MCF 10A (cell line): ENCODE measurements at regions not wholly inside any gene's neighbourhood (a gene's known extent, or its start where the extent isn't known, plus 50 kb on each side); places are given as distances from the start of the nearest gene placed in this dataset.

ENCODE experiments used
- BruUV-seq: library from RNA; stranded (reverse); fragments of 400-500 nt; replicated peaks from 2 replicates; lab custom pipeline; 2021; lab: Mats Ljungman, UMichigan
- CTCF ChIA-PET: fragments of 300-600 bp; sonication (Branson Sonifier 250); formaldehyde crosslinking; extraction: SDS; loops from one replicate; lab custom pipeline; 2021; ENCODE audit warnings: antibody characterized with exemption, inconsistent platforms; lab: Yijun Ruan, JAX
- POLR2A ChIA-PET: fragments of 300-600, 350-650 bp; sonication (Branson Sonifier 250); formaldehyde crosslinking; extraction: SDS; loops from one replicate; lab custom pipeline; 2020; ENCODE audit warnings: antibody characterized with exemption, inconsistent platforms; lab: Yijun Ruan, JAX
- DNase-seq: peaks from one replicate; pipeline ENCODE4 v3.0.0-alpha.2; 2018; ENCODE audit not compliant: unreplicated experiment
- H3K27ac Mint-ChIP-seq: one replicate; pipeline ENCODE4 v1.8.0; 2022; ENCODE audit warnings: mild to moderate bottlenecking, low read depth, mixed read lengths; ENCODE audit not compliant: unreplicated experiment
- H3K27me3 Mint-ChIP-seq: one replicate; pipeline ENCODE4 v1.8.0; 2022; ENCODE audit warnings: mixed read lengths; ENCODE audit not compliant: insufficient read depth, unreplicated experiment
- H3K36me3 Mint-ChIP-seq: one replicate; pipeline ENCODE4 v1.8.0; 2022; ENCODE audit warnings: mild to moderate bottlenecking, moderate library complexity, mixed read lengths; ENCODE audit not compliant: insufficient read depth, unreplicated experiment
- H3K4me1 Mint-ChIP-seq: one replicate; pipeline ENCODE4 v1.8.0; 2022; ENCODE audit warnings: mixed read lengths; ENCODE audit not compliant: insufficient read depth, unreplicated experiment
- H3K4me3 Mint-ChIP-seq: one replicate; pipeline ENCODE4 v1.8.0; 2022; ENCODE audit warnings: mild to moderate bottlenecking, moderate library complexity, mixed read lengths; ENCODE audit not compliant: unreplicated experiment
- H3K9me3 Mint-ChIP-seq: one replicate; pipeline ENCODE4 v1.8.0; 2022; ENCODE audit warnings: mixed read lengths; ENCODE audit not compliant: unreplicated experiment
- CTCF ChIP-seq: fragments of 200-600 bp; IDR thresholded peaks from one replicate; pipeline ENCODE4 v1.8.0; 2022; ENCODE audit warnings: antibody characterized with exemption, mild to moderate bottlenecking; ENCODE audit not compliant: unreplicated experiment
- intact Hi-C: fragments of 100-400 bp; cut with micrococcal nuclease; formaldehyde crosslinking; loops from 2 replicates; pipeline ENCODE4 v1.14.1; 2022

DNA sequence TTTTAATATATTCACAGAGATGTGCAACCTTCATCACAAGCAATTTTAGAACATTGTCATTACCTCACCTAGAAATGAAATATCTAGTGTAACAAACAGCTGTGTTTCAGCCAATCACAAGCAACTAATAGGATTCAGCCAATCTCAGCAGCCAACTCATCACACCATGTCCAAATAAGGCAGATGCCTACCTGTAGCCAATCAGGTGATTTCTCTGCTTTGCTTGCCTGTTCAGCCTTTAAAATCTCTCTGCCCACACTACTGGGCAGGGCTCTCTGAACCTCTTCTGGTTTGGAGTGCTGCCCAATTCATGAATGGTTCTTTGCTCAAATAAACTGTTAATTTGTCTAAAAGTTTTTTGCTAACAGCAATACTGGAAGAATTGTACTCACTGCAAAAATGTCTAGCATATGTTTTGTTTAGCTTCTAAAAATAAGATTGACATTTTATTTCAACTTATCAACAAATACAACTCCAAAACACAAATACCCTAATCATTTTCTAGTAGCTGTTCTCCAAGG is 52.4 kb upstream of the IGFBP7 start:
- intact Hi-C loops, result loop anchor here (1.0 to 10.0 kb wide), 5 partner anchors 124 to 1082 kb away; no protein-coding TSS in a partner anchor
- Mint-ChIP-seq H3K36me3 (peaks cover 10% of the 10 kb centered on the region), H3K4me3 (no peak overlapping the region), H3K4me1 (peaks cover 17% of the 10 kb centered on the region), H3K9me3 (no peaks in the 10 kb centered on the region), H3K27ac (no peak overlapping the region), H3K27me3 (no peaks in the 10 kb centered on the region)
- DNase-seq, result no peak
- BruUV-seq, result no TSS peak
- ChIA-PET CTCF (interaction anchor here (0.6 to 11.8 kb wide), 56 partner anchors 8 to 1907 kb away, joined by 3 to 213 read pairs (median 6); partner anchors contain the start of gene NOA1), POLR2A (interaction anchor here (0.9 to 2.1 kb wide), 14 partner anchors 9 to 280 kb away, joined by 3 to 8 read pairs (median 3); no protein-coding TSS in a partner anchor)
- no peak for TF ChIP-seq CTCF
